ENCODE measurements at regions not wholly inside any gene's neighbourhood (a gene's known extent, or its start where the extent isn't known, plus 50 kb on each side); places are given as distances from the start of the nearest gene placed in this dataset.

DNA sequence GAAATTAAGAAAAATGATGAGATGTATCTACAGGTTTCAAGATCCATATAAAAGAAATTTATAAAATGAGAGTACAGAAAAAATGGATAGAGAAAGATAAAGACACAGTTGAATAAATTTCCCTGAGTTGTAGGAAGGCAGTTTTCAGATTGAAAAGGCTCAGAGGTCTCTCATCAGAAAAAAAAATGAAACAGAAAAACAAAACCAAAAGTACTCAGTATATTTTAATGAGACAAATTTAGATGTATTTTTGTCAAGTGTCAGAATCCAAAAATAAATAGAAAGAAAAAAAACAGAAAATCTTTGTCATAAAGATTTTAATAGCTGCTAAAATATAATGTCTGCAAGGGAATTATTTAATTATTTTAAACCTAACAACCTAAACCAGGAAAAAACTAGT is 520.5 kb downstream of the KCNJ3 start:
- CTCF ChIA-PET: interaction anchor here (0.6 kb wide), 1 partner anchor 271 kb away, joined by 3 read pairs; no protein-coding TSS in a partner anchor
- POLR2A ChIA-PET: no interaction called here
- DNase-seq (ENCODE audit: extremely low spot score): no peak
- TF ChIP-seq SUZ12 (IDR thresholded peaks at IDR 0.05): no peak
- no peak for TF ChIP-seq SP1 (IDR thresholded peaks at IDR 0.05)

DNA sequence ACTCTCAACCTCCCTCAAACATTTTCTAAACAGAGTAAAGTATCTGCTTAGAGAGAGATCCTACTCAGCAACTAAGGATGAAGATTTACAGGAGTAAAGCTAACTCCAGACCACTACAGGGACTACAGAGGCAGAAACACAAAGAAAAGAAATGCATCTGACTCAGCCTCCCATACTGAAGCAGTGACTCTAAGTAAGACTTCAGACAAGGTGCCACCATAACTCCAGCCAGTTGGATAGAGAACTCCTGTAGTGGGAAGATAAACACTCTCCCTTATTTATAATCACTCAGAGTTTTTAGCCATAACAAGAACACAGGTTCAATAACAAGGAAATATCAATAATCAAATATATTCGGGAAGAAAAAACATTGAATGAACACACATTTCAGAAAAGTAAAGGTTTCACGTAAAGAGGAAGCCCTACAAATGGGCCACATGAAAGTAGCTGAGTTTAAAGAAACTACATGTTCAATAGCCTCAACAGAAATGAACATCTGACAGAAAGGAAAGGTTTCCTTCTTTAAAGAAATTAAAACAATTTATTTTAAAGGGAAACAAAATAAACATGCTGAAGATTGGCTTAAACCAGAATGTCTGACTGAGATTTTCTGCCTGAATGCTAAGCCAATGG is 519.9 kb downstream of the KCNJ3 start:
- CTCF ChIA-PET: interaction anchor here (0.6 kb wide), 1 partner anchor 271 kb away, joined by 3 read pairs; no protein-coding TSS in a partner anchor

GRCh38 chr2:155215037-155215707 is 516.7 kb downstream of the KCNJ3 start:
- ChIA-PET CTCF (no interaction called here), POLR2A (no interaction called here)
- TF ChIP-seq ELF4 (IDR thresholded peaks at IDR 0.05): no peak
- TF ChIP-seq ARNT (IDR thresholded peaks at IDR 0.05): no peak
- no peak for TF ChIP-seq SP1 (IDR thresholded peaks at IDR 0.05)
- no peak for TF ChIP-seq FOXM1 (IDR thresholded peaks at IDR 0.05; ENCODE audit: borderline replicate concordance)
- TF ChIP-seq TARDBP (IDR thresholded peaks at IDR 0.05): no peak
- TF ChIP-seq BHLHE40 (IDR thresholded peaks at IDR 0.05; ENCODE audit: borderline replicate concordance): no peak
- TF ChIP-seq HDGF (IDR thresholded peaks at IDR 0.05; ENCODE audit: borderline replicate concordance): no peak
- TF ChIP-seq PKNOX1 (IDR thresholded peaks at IDR 0.05): no peak
- TF ChIP-seq ZNF384 (IDR thresholded peaks at IDR 0.05): no peak
- no peak for TF ChIP-seq CTBP1 (IDR thresholded peaks at IDR 0.05; ENCODE audit: borderline replicate concordance)
- no peak for TF ChIP-seq L3MBTL2 (conservative IDR thresholded peaks at IDR 0.05)
- TF ChIP-seq SUZ12 (IDR thresholded peaks at IDR 0.05): no peak
- TF ChIP-seq NFRKB (IDR thresholded peaks at IDR 0.05): no peak
- no peak for TF ChIP-seq FOXA1 (IDR thresholded peaks at IDR 0.05)
- no peak for TF ChIP-seq FOXK2 (IDR thresholded peaks at IDR 0.05)
- TF ChIP-seq LEF1 (IDR thresholded peaks at IDR 0.05; ENCODE audit: borderline replicate concordance): no peak
- no peak for DNase-seq (ENCODE audit: extremely low spot score)

More for the DNA sequence above, 519.9 kb downstream of the KCNJ3 start:
- no peak for TF ChIP-seq HDGF (IDR thresholded peaks at IDR 0.05; ENCODE audit: borderline replicate concordance)
- TF ChIP-seq PKNOX1 (IDR thresholded peaks at IDR 0.05): no peak
- POLR2A ChIA-PET: no interaction called here
- no peak for DNase-seq (ENCODE audit: extremely low spot score)

GRCh38 chr2:155209696-155210450 is 511.4 kb downstream of the KCNJ3 start:
- POLR2A ChIA-PET: no interaction called here
- no peak for DNase-seq (ENCODE audit: extremely low spot score)
- CTCF ChIA-PET: no interaction called here
- no peak for TF ChIP-seq SP1 (IDR thresholded peaks at IDR 0.05)
- TF ChIP-seq PKNOX1 (IDR thresholded peaks at IDR 0.05): peak; percentile 42; the same call in 1 of the 2 replicates

- POLR2A ChIA-PET: no interaction called here
- CTCF ChIA-PET: no interaction called here
- DNase-seq (ENCODE audit: extremely low spot score): peak; percentile 6
- TF ChIP-seq SP1 (IDR thresholded peaks at IDR 0.05) (no peak), TARDBP (IDR thresholded peaks at IDR 0.05) (no peak), L3MBTL2 (conservative IDR thresholded peaks at IDR 0.05) (no peak), LEF1 (IDR thresholded peaks at IDR 0.05; ENCODE audit: borderline replicate concordance) (no peak), NFRKB (IDR thresholded peaks at IDR 0.05) (no peak), ZNF384 (IDR thresholded peaks at IDR 0.05) (no peak), ELF4 (IDR thresholded peaks at IDR 0.05) (no peak), HDGF (IDR thresholded peaks at IDR 0.05; ENCODE audit: borderline replicate concordance) (no peak), SUZ12 (IDR thresholded peaks at IDR 0.05) (no peak), FOXA1 (IDR thresholded peaks at IDR 0.05) (no peak), BHLHE40 (IDR thresholded peaks at IDR 0.05; ENCODE audit: borderline replicate concordance) (no peak), ARNT (IDR thresholded peaks at IDR 0.05) (no peak), CTBP1 (IDR thresholded peaks at IDR 0.05; ENCODE audit: borderline replicate concordance) (no peak), PKNOX1 (IDR thresholded peaks at IDR 0.05) (no peak)
These were observed 504.7 kb downstream of the KCNJ3 start for GRCh38 chr2:155203178-155203577.

GRCh38 chr2:155200753-155201152 is 502.3 kb downstream of the KCNJ3 start:
- POLR2A ChIA-PET: no interaction called here
- TF ChIP-seq HDGF (IDR thresholded peaks at IDR 0.05; ENCODE audit: borderline replicate concordance) (no peak), ELF4 (IDR thresholded peaks at IDR 0.05) (no peak), LEF1 (IDR thresholded peaks at IDR 0.05; ENCODE audit: borderline replicate concordance) (no peak), TARDBP (IDR thresholded peaks at IDR 0.05) (no peak), NFRKB (IDR thresholded peaks at IDR 0.05) (no peak), FOXA1 (IDR thresholded peaks at IDR 0.05) (no peak), FOXK2 (IDR thresholded peaks at IDR 0.05) (no peak), CTBP1 (IDR thresholded peaks at IDR 0.05; ENCODE audit: borderline replicate concordance) (no peak), ARNT (IDR thresholded peaks at IDR 0.05) (no peak), SUZ12 (IDR thresholded peaks at IDR 0.05) (no peak), PKNOX1 (IDR thresholded peaks at IDR 0.05) (no peak), L3MBTL2 (conservative IDR thresholded peaks at IDR 0.05) (no peak), FOXM1 (IDR thresholded peaks at IDR 0.05; ENCODE audit: borderline replicate concordance) (no peak), BHLHE40 (IDR thresholded peaks at IDR 0.05; ENCODE audit: borderline replicate concordance) (no peak)
- no peak for DNase-seq (ENCODE audit: extremely low spot score)
- CTCF ChIA-PET: no interaction called here
